Nephron (organoid): ENCODE measurements at regions not wholly inside any gene's neighbourhood (a gene's known extent, or its start where the extent isn't known, plus 50 kb on each side); places are given as distances from the start of the nearest gene placed in this dataset.

Source experiments
- H3K27ac Mint-ChIP-seq, 3 experiments: 2 replicates each; pipeline ENCODE4 v1.8.0; 2020; ENCODE audit warnings: mixed read lengths in 3 of 3, mild to moderate bottlenecking in 2 of 3, moderate library complexity in 1 of 3
- H3K27me3 Mint-ChIP-seq: 2 replicates; pipeline ENCODE4 v1.8.0; 2021; ENCODE audit warnings: low read depth, mild to moderate bottlenecking, moderate library complexity, mixed read lengths
- H3K36me3 Mint-ChIP-seq: 2 replicates; pipeline ENCODE4 v1.8.0; 2020; ENCODE audit warnings: low read depth, mixed read lengths
- H3K4me1 Mint-ChIP-seq: 2 replicates; pipeline ENCODE4 v1.8.0; 2020; ENCODE audit warnings: mixed read lengths
- H3K4me3 Mint-ChIP-seq, 3 experiments: 2 replicates each; pipeline ENCODE4 v1.8.0; 2020; ENCODE audit warnings: mild to moderate bottlenecking in 3 of 3, mixed read lengths in 3 of 3, moderate library complexity in 2 of 3
- H3K9me3 Mint-ChIP-seq: 2 replicates; pipeline ENCODE4 v1.8.0; 2020; ENCODE audit warnings: mixed read lengths
- CTCF ChIP-seq, 3 experiments: fragments of 200-600 bp; sonication (generic); IDR thresholded peaks; one replicate each; pipeline ENCODE4 v1.5.0; 2021; ENCODE audit warnings: antibody characterized with exemption in 3 of 3; ENCODE audit not compliant: unreplicated experiment in 3 of 3

GRCh38 chr10:61605221-61605620 is 57.5 kb upstream of the CABCOCO1 start:
- Mint-ChIP-seq H3K4me3 (no peak overlapping the region), H3K36me3 (no peaks in the 10 kb centered on the region), H3K27ac (no peak overlapping the region), H3K4me1 (no peaks in the 10 kb centered on the region), H3K9me3 (no peaks in the 10 kb centered on the region), H3K27me3 (no peaks in the 10 kb centered on the region)
- TF ChIP-seq CTCF (IDR thresholded peaks at IDR 0.05; ENCODE audit: unreplicated experiment in 3 of 3), result no peak

DNA sequence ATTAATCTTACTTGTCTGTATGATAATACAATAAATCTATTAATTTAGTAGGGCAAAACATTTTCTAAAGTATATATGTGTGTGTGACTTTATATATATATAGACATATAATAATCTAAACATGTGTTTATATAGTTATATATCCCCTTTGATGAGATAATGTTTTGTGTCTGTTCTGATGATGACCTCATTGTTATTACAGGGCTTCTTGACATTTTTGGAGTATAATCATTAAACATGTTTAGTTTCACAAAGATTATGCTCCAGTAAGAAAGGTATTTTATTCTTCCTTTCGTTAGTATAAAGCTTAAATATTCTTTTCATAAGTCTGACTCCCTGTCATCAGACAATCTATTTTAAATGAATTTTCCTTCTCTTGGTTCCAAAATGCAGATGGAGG is 62.3 kb upstream of the CABCOCO1 start:
- no peak for TF ChIP-seq CTCF (IDR thresholded peaks at IDR 0.05; ENCODE audit: unreplicated experiment in 3 of 3)
- no peak overlapping the region for H3K4me3 Mint-ChIP-seq
- H3K27ac Mint-ChIP-seq, result no peak overlapping the region
- no peaks in the 10 kb centered on the region for H3K36me3 Mint-ChIP-seq
- H3K27me3 Mint-ChIP-seq, result no peaks in the 10 kb centered on the region
- H3K9me3 Mint-ChIP-seq, result no peaks in the 10 kb centered on the region
- no peaks in the 10 kb centered on the region for H3K4me1 Mint-ChIP-seq

- H3K27ac Mint-ChIP-seq, result no peak overlapping the region
- H3K27me3 Mint-ChIP-seq, result no peaks in the 10 kb centered on the region
- no peak for TF ChIP-seq CTCF (IDR thresholded peaks at IDR 0.05; ENCODE audit: unreplicated experiment in 3 of 3)
- H3K36me3 Mint-ChIP-seq, result no peaks in the 10 kb centered on the region
- no peaks in the 10 kb centered on the region for H3K9me3 Mint-ChIP-seq
- H3K4me3 Mint-ChIP-seq, result no peak overlapping the region
- no peaks in the 10 kb centered on the region for H3K4me1 Mint-ChIP-seq
Measured at GRCh38 chr10:61594430-61594829, 68.3 kb upstream of the CABCOCO1 start.

- H3K27ac Mint-ChIP-seq, result no peak overlapping the region
- no peaks in the 10 kb centered on the region for H3K36me3 Mint-ChIP-seq
- H3K27me3 Mint-ChIP-seq, result no peaks in the 10 kb centered on the region
- no peak overlapping the region for H3K4me3 Mint-ChIP-seq
- no peak for TF ChIP-seq CTCF (IDR thresholded peaks at IDR 0.05; ENCODE audit: unreplicated experiment in 3 of 3)
- no peaks in the 10 kb centered on the region for H3K4me1 Mint-ChIP-seq
- no peaks in the 10 kb centered on the region for H3K9me3 Mint-ChIP-seq
Measured at GRCh38 chr10:61592581-61592980, 70.1 kb upstream of the CABCOCO1 start.

- Mint-ChIP-seq H3K27ac (no peak overlapping the region), H3K4me3 (no peak overlapping the region), H3K9me3 (no peaks in the 10 kb centered on the region), H3K4me1 (no peaks in the 10 kb centered on the region), H3K36me3 (no peaks in the 10 kb centered on the region), H3K27me3 (no peaks in the 10 kb centered on the region)
- TF ChIP-seq CTCF (IDR thresholded peaks at IDR 0.05; ENCODE audit: unreplicated experiment in 3 of 3), result no peak
Measured at GRCh38 chr10:61589547-61590243, 73.0 kb upstream of the CABCOCO1 start.

- Mint-ChIP-seq H3K4me1 (no peaks in the 10 kb centered on the region), H3K4me3 (no peak overlapping the region), H3K27me3 (no peaks in the 10 kb centered on the region), H3K9me3 (no peaks in the 10 kb centered on the region), H3K36me3 (no peaks in the 10 kb centered on the region), H3K27ac (no peak overlapping the region)
- TF ChIP-seq CTCF (IDR thresholded peaks at IDR 0.05; ENCODE audit: unreplicated experiment in 3 of 3), result no peak
Measured at GRCh38 chr10:61588770-61589211, 73.9 kb upstream of the CABCOCO1 start.
